ENCODE measurements at regions not wholly inside any gene's neighbourhood (a gene's known extent, or its start where the extent isn't known, plus 50 kb on each side); places are given as distances from the start of the nearest gene placed in this dataset.
A peak's percentile ranks its signal among the peaks of the same experiment; 100 is the strongest.

DNA sequence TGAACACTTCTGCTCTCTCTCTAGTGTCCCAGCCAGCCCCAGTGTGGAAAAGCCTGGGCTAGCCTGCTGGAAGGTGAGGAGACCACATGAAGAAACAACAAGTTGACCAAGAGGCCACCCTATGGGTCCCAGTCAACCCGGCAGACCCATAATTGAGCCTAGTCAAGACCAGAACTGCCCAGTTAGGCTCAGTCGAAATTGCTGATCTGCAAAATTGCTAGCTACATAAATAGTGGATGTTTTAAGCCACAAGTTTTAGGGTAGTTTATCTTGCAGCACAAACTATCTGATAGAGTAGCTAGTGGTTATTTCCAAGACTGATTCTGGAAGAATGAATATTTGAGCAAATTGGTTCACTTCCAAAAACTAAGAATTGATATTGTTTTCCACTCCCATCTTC lies 82.3 kb upstream of the CCDC112 start:
- no peak overlapping the region for H3K4me3 ChIP-seq (ENCODE audit: low read depth, low read length)
- in situ Hi-C loops (cut with HindIII; ENCODE audit: low sequenced_read_pairs), result loop anchor here (5.0 kb wide), 1 partner anchor 76 kb away; no protein-coding TSS in a partner anchor
- DNase-seq (ENCODE audit: low read depth), result no peak
- TF ChIP-seq, protein P1, sequence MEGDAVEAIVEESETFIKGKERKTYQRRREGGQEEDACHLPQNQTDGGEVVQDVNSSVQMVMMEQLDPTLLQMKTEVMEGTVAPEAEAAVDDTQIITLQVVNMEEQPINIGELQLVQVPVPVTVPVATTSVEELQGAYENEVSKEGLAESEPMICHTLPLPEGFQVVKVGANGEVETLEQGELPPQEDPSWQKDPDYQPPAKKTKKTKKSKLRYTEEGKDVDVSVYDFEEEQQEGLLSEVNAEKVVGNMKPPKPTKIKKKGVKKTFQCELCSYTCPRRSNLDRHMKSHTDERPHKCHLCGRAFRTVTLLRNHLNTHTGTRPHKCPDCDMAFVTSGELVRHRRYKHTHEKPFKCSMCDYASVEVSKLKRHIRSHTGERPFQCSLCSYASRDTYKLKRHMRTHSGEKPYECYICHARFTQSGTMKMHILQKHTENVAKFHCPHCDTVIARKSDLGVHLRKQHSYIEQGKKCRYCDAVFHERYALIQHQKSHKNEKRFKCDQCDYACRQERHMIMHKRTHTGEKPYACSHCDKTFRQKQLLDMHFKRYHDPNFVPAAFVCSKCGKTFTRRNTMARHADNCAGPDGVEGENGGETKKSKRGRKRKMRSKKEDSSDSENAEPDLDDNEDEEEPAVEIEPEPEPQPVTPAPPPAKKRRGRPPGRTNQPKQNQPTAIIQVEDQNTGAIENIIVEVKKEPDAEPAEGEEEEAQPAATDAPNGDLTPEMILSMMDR (IDR thresholded peaks at IDR 0.05; ENCODE audit: low read depth, low read length, missing control alignments), result no peak

DNA sequence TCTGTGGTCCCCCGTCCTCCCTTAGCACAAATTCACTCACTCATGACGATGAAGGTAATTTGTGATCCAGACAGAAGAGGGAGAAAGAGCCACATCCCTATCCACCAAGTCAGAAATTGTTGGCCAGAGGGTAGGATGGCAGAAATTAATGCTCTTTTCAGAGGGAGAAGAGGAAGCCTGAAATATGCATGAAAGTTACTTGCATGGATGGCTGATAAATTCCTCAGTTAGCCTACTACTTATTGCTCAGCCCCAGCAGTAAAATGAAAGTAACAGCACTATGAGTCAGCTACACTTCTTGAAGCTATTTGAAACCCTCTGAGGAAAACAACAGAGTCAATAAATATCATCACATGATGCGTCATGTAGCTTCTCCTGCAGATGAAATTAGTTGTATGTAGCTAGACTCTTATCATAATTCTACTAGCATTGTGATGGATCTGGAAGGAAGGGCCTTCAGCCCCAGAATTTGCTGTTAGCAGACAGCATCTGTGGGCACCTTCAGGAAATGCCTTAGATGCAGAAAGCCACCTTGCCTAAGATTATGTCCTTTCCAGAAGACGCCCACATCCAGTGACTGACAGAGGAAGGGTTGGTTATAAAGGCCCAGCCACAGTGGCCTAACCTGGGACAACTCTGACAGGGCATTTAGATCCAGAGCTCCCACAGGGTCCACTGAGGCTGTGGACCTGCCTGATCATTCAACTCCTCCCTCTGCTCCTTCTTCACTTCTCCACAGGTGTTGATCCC lies 81.2 kb upstream of the CCDC112 start:
- DNase-seq (ENCODE audit: low read depth), result peak; percentile 55
- no peak overlapping the region for H3K4me3 ChIP-seq (ENCODE audit: low read depth, low read length)
- TF ChIP-seq, protein P1 (IDR thresholded peaks at IDR 0.05; ENCODE audit: low read depth, low read length, missing control alignments), result peak; percentile 46
- in situ Hi-C loops (cut with HindIII; ENCODE audit: low sequenced_read_pairs), result loop anchor here (5.0 kb wide), 1 partner anchor 75 kb away; no protein-coding TSS in a partner anchor

DNA sequence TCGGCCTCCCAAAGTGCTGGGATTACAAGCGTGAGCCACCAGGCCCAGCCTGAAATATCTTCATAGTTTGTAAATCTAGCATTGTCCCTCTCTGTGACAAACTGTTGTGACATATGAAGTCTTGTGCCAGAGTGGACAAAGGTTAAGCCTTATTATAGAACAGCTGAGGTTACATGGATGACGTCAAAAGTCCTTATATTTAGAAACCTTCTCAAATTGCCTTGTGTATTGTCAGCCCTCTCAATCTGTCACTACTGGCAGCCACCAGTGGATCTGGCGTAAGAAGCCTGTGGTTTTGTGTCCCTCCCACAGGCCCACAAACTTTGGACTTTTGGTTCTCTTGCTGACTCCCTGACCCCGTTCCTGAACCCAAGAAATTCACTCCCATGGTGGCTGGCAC lies 79.4 kb upstream of the CCDC112 start:
- no peak for DNase-seq (ENCODE audit: low read depth)
- in situ Hi-C loops (cut with HindIII; ENCODE audit: low sequenced_read_pairs), result loop anchor here (5.0 kb wide), 1 partner anchor 74 kb away; no protein-coding TSS in a partner anchor
- TF ChIP-seq, protein P1 (IDR thresholded peaks at IDR 0.05; ENCODE audit: low read depth, low read length, missing control alignments), result no peak
- no peak overlapping the region for H3K4me3 ChIP-seq (ENCODE audit: low read depth, low read length)

DNA sequence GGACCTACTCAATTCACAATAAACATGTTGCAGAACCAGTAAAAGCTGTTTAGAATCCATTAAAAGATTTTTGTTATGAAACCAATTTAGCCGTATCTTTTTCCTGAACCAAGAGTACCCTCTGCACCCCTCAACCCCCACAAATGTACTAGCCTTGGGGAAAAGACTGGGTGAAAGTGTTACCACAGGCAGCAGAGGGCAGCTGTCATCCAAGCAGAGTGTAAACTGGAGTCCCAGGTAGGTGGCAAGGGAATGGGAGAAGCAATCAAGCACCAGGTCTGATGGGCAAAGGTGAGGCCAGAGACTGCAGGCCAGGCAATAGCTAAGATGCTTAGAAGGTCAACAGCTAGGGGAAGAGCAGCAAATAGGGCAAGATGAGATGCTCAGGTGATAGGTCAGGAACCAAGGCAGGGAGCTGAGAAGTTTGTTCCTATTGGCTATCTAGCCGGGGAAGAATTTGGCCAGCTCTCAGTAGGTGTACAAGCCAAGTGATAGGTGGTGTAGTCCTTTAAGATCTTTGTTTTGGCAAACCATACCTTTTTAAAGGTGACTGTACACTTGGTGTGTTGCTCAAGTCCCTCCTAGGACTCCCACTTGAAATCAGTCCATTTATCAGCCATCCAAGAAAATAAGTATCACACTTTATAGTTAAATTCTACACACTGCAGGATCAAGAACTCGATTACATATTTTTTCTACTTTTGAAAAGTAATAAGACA lies 77.8 kb upstream of the CCDC112 start:
- in situ Hi-C loops (cut with HindIII; ENCODE audit: low sequenced_read_pairs), result no loop called here
- DNase-seq (ENCODE audit: low read depth), result no peak
- TF ChIP-seq, protein P1 (IDR thresholded peaks at IDR 0.05; ENCODE audit: low read depth, low read length, missing control alignments), result no peak
- H3K4me3 ChIP-seq (ENCODE audit: low read depth, low read length), result no peak overlapping the region

DNA sequence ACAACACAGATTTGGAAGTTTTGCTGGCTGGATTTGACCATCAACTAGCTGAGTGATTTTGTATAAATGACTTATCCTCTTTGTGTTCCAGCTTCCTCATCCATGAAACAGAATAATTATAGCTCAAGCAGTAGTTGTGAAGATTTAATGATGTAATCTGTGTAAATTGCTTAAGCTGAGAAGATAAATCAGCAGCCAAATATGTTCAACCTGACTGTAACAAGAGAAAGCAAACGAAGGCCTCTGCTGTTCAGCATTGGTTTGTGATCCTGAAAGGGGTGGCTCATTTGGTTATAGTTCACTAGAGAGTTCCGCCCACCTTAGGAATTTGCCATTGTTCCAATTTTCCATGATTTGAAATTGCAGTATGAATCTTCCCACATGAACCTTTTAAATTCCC lies 75.7 kb upstream of the CCDC112 start:
- DNase-seq (ENCODE audit: low read depth), result no peak
- in situ Hi-C loops (cut with HindIII; ENCODE audit: low sequenced_read_pairs), result no loop called here

DNA sequence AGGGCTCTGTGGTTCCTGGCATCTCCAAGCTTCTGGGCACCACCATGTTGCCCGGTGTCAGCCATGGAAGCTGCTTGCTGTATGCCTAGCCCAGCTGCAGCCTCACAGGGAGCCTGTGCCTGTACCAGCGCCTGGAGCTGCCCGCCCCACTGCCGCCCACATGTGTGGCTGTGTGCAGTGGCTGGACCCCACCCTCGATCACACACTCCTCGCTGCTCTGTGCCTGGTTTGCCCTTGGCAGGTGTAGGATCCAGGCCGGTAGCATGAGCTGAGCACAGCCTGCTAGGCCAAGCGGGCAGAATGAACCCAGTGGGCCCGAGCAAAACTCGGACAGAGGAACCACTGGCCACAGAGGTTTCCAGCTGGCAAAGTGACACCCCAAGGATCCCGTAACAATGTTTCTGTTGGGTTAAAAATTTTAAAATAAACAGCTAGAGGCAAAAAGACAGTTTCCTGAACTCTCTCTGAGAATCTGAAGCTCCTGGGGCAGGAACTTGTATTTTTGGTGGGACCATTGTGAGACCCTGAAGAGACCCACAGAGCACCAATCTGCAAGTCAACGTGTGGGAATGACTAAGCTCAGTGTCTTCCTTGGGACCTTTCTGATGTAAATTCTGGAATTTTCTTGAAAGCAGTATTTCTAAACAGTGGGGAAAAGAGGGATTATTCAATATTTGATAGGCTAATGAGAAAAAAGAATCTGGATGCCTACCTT lies 73.1 kb upstream of the CCDC112 start:
- in situ Hi-C loops (cut with HindIII; ENCODE audit: low sequenced_read_pairs), result no loop called here
- DNase-seq (ENCODE audit: low read depth), result no peak
- TF ChIP-seq, protein P1 (IDR thresholded peaks at IDR 0.05; ENCODE audit: low read depth, low read length, missing control alignments), result no peak
- no peak overlapping the region for H3K4me3 ChIP-seq (ENCODE audit: low read depth, low read length)

More for the DNA sequence above, 75.7 kb upstream of the CCDC112 start:
- TF ChIP-seq, protein P1 (IDR thresholded peaks at IDR 0.05; ENCODE audit: low read depth, low read length, missing control alignments), result no peak
- H3K4me3 ChIP-seq (ENCODE audit: low read depth, low read length), result no peak overlapping the region

Measured in astrocyte of the cerebellum (primary cell).